ENCODE measurements at regions not wholly inside any gene's neighbourhood (a gene's known extent, or its start where the extent isn't known, plus 50 kb on each side); places are given as distances from the start of the nearest gene placed in this dataset.
"Not testable (repeated sequence)": the region's sequence is repeated elsewhere in the genome, so short reads cannot be mapped to it uniquely, and the experiment has no call there.

DNA sequence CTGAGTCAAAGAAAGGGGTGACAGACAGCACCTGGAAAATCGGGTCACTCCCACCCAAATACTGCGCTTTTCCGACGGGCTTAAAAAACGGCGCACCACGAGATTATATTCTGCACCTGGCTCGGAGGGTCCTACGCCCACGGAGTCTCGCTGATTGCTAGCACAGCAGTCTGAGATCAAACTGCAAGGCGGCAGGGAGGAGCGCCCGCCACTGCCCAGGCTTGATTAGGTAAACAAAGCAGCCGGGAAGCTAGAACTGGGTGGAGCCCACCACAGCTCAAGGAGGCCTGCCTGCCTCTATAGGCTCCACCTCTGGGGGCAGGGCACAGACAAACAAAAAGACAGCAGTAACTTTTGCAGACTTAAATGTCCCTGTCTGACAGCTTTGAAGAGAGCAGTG lies 106.6 kb upstream of the NOL4 start:
- not testable (repeated sequence) for TF ChIP-seq CTCF (conservative IDR thresholded peaks at IDR 0.05); ZFX (IDR thresholded peaks at IDR 0.05)

Data from C4-2B (cell line).